ENCODE measurements at regions not wholly inside any gene's neighbourhood (a gene's known extent, or its start where the extent isn't known, plus 50 kb on each side); places are given as distances from the start of the nearest gene placed in this dataset.

- no peak overlapping the region for H3K4me3 ChIP-seq (ENCODE audit: low read depth, low read length)
- no peak for TF ChIP-seq CTCF (conservative IDR thresholded peaks at IDR 0.05; ENCODE audit: low read depth, low read length)
- no peak for DNase-seq (ENCODE audit: low read depth)
These were observed 66.0 kb upstream of the ARL8B start for GRCh38 chr3:5056111-5056391.

GRCh38 chr3:5057272-5057671, 64.8 kb upstream of the ARL8B start:
- H3K4me3 ChIP-seq (ENCODE audit: low read depth, low read length): no peak overlapping the region
- no peak for DNase-seq (ENCODE audit: low read depth)
- TF ChIP-seq CTCF (conservative IDR thresholded peaks at IDR 0.05; ENCODE audit: low read depth, low read length): no peak

- H3K4me3 ChIP-seq (ENCODE audit: low read depth, low read length): no peak overlapping the region
- TF ChIP-seq CTCF (conservative IDR thresholded peaks at IDR 0.05; ENCODE audit: low read depth, low read length): peak; percentile 82
- peak; percentile 47 for DNase-seq (ENCODE audit: low read depth)
These were observed 64.2 kb upstream of the ARL8B start for GRCh38 chr3:5057857-5058324.

- TF ChIP-seq CTCF (conservative IDR thresholded peaks at IDR 0.05; ENCODE audit: low read depth, low read length): no peak
- no peak overlapping the region for H3K4me3 ChIP-seq (ENCODE audit: low read depth, low read length)
- DNase-seq (ENCODE audit: low read depth): peak; percentile 83
These were observed 63.6 kb upstream of the ARL8B start for GRCh38 chr3:5058471-5058951.

- H3K4me3 ChIP-seq (ENCODE audit: low read depth, low read length): no peak overlapping the region
- no peak for DNase-seq (ENCODE audit: low read depth)
- no peak for TF ChIP-seq CTCF (conservative IDR thresholded peaks at IDR 0.05; ENCODE audit: low read depth, low read length)
These were observed 62.3 kb upstream of the ARL8B start for GRCh38 chr3:5059782-5060181.

GRCh38 chr3:5061218-5061569, 60.9 kb upstream of the ARL8B start:
- no peak for TF ChIP-seq CTCF (conservative IDR thresholded peaks at IDR 0.05; ENCODE audit: low read depth, low read length)
- H3K4me3 ChIP-seq (ENCODE audit: low read depth, low read length): no peak overlapping the region
- DNase-seq (ENCODE audit: low read depth): no peak

- DNase-seq (ENCODE audit: low read depth): no peak
- TF ChIP-seq CTCF (conservative IDR thresholded peaks at IDR 0.05; ENCODE audit: low read depth, low read length): no peak
- H3K4me3 ChIP-seq (ENCODE audit: low read depth, low read length): no peak overlapping the region
These were observed 58.4 kb upstream of the ARL8B start for GRCh38 chr3:5063724-5064123.
